ENCODE measurements at regions not wholly inside any gene's neighbourhood (a gene's known extent, or its start where the extent isn't known, plus 50 kb on each side); places are given as distances from the start of the nearest gene placed in this dataset.

DNA sequence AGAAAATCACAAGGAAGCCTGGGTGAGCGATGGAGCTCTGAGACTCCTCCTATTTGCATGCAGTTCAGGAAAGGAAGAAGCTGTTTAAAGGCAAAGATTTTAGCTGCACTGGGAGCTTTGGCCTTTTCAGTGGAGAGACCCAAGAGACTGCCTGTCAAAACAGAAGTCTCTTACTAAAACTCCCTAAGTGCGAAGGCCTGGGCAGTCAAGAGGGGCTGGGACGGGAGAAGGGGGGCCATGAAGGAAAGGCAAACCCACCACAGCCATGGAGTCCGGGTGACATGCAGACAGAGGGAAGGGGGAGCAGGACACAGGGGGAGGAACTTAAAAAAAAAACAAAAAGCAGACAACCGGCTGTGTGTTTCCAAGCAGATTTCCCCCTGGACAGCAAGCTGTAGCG, 537.6 kb upstream of the NOX3 start:
- Histone ChIP-seq H3K4me3 (no peak overlapping the region), H3K4me1 (ENCODE audit: low read depth) (no peaks in the 10 kb centered on the region), H3K9me3 (no peaks in the 10 kb centered on the region), H3K36me3 (ENCODE audit: low read depth) (no peaks in the 10 kb centered on the region)
- intact Hi-C loops (cut with DNase I, micrococcal nuclease): no loop called here
- TF ChIP-seq, protein P1, sequence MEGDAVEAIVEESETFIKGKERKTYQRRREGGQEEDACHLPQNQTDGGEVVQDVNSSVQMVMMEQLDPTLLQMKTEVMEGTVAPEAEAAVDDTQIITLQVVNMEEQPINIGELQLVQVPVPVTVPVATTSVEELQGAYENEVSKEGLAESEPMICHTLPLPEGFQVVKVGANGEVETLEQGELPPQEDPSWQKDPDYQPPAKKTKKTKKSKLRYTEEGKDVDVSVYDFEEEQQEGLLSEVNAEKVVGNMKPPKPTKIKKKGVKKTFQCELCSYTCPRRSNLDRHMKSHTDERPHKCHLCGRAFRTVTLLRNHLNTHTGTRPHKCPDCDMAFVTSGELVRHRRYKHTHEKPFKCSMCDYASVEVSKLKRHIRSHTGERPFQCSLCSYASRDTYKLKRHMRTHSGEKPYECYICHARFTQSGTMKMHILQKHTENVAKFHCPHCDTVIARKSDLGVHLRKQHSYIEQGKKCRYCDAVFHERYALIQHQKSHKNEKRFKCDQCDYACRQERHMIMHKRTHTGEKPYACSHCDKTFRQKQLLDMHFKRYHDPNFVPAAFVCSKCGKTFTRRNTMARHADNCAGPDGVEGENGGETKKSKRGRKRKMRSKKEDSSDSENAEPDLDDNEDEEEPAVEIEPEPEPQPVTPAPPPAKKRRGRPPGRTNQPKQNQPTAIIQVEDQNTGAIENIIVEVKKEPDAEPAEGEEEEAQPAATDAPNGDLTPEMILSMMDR (IDR thresholded peaks at IDR 0.05): no peak
- DNase-seq: no peak
- no peak for ATAC-seq

DNA sequence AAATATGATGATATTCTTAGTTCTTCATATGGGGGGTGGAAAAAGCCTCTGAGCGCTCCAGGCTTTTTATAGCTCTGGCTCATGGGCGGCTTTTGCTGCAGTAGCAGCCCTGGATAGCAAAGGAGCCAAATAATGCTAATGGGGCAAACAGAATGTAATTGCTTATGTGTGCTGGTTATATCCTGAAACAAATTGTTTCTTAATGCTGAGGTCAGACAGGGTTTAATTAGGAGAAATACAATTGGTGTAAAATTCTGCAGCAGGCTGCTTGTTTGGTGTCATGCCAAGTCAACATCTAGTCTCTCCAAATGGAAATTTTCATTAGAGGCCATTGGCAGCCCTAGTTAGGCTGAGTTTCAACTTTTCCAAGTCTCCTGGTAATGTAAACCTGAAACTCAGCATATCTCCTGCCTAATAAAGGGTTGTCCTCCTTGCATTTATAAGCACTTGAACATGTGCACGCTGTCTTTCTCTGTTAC, 530.1 kb upstream of the NOX3 start:
- Histone ChIP-seq H3K36me3 (ENCODE audit: low read depth) (no peaks in the 10 kb centered on the region), H3K4me3 (no peak overlapping the region), H3K4me1 (ENCODE audit: low read depth) (no peaks in the 10 kb centered on the region), H3K9me3 (no peaks in the 10 kb centered on the region)
- ATAC-seq (no peak), DNase-seq (no peak)
- intact Hi-C loops (cut with DNase I, micrococcal nuclease): no loop called here
- TF ChIP-seq, protein P1 (IDR thresholded peaks at IDR 0.05): no peak

DNA sequence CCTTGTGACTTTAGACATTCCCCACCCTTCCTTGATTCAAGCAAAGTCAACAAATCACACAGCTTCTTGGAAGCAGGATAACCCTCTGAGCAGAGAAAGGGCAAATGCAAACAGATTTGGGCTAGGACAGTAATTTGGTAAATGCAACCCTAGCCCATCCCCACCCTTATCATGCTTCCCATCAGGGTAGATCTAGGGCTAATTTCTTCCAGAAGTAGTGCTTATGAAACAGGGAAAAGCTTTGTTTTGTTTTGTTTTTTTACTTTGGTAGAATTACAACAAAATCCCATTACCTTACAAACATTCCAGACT, 525.1 kb upstream of the NOX3 start:
- H3K9me3 ChIP-seq: no peaks in the 10 kb centered on the region
- TF ChIP-seq, protein P1 (IDR thresholded peaks at IDR 0.05): no peak
- H3K4me3 ChIP-seq: no peak overlapping the region
- intact Hi-C loops (cut with DNase I, micrococcal nuclease): no loop called here
- DNase-seq (no peak), ATAC-seq (no peak)
- no peaks in the 10 kb centered on the region for H3K4me1 ChIP-seq (ENCODE audit: low read depth)
- no peaks in the 10 kb centered on the region for H3K36me3 ChIP-seq (ENCODE audit: low read depth)

DNA sequence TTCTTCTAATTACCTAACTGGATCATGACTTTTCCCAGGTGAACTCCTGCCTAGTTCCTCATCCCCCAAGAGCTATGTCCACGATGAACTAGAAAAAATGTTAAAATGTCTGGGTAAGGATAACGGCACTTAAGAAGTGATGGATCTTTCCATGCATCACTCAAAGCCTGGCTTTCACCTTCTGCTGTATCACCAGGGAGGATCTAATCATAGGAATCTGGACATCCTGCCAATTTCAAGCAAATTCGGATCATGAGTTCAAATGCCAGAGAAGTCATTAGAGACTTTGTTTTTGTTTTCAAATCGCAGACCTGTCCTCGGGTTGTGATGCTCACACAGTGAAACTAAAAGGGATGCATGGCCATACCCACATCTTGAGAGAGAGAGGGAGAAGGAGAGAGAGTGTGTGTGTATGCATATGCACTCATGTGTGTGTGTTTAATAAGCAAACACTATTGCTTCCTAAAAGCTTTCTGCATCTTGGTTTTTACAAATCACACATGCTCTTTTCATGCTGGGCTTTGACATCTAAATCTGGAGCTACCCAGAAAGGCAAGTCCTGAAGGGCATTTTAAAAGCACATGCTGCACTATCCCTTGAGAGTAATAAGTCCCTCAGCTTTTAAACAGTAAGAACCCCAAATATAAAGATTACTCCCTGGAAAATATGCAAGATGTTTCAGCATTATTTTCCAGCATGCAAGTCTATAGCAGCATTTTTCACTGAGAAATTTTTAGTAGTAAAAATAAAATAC, 524.6 kb upstream of the NOX3 start:
- no peak for ATAC-seq
- no peaks in the 10 kb centered on the region for H3K9me3 ChIP-seq
- no peaks in the 10 kb centered on the region for H3K36me3 ChIP-seq (ENCODE audit: low read depth)
- no peak overlapping the region for H3K4me3 ChIP-seq
- intact Hi-C loops (cut with DNase I, micrococcal nuclease): no loop called here
- TF ChIP-seq, protein P1 (IDR thresholded peaks at IDR 0.05): no peak
- no peak for DNase-seq
- no peaks in the 10 kb centered on the region for H3K4me1 ChIP-seq (ENCODE audit: low read depth)

DNA sequence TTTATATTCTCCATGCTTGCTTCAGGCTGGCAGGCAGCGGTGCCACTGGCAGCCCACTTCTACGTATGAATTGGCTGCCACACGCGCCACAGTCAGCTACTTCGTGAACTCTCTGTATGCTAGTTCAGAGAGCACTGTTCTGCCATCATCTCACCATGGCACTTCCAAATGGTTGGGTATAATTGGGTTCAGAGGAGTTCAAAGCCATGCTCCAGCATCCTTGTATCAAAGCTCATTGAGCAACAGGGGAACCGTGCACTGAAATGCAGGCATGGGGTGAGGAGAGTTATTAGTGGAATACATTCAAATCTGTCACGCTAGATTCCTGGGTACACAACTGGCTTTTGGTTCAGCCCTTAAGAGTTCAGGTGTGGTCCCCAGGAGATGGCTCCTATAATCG, 519.9 kb upstream of the NOX3 start:
- TF ChIP-seq, protein P1 (IDR thresholded peaks at IDR 0.05): no peak
- H3K9me3 ChIP-seq: no peaks in the 10 kb centered on the region
- ATAC-seq (no peak), DNase-seq (no peak)
- H3K36me3 ChIP-seq (ENCODE audit: low read depth): no peaks in the 10 kb centered on the region
- no peak overlapping the region for H3K4me3 ChIP-seq
- H3K4me1 ChIP-seq (ENCODE audit: low read depth): peaks cover 8% of the 10 kb centered on the region
- intact Hi-C loops (cut with DNase I, micrococcal nuclease): no loop called here

All from mucosa of descending colon (tissue), 3 donors.